NCI-H1694 treated with DMSO at 0.1 percent for 48 hours (cell line): ENCODE measurements at regions not wholly inside any gene's neighbourhood (a gene's known extent, or its start where the extent isn't known, plus 50 kb on each side); places are given as distances from the start of the nearest gene placed in this dataset.

Source experiments
- DNase-seq: peaks from one replicate; lab custom pipeline; 2025; lab: John Stamatoyannopoulos, UW

DNA sequence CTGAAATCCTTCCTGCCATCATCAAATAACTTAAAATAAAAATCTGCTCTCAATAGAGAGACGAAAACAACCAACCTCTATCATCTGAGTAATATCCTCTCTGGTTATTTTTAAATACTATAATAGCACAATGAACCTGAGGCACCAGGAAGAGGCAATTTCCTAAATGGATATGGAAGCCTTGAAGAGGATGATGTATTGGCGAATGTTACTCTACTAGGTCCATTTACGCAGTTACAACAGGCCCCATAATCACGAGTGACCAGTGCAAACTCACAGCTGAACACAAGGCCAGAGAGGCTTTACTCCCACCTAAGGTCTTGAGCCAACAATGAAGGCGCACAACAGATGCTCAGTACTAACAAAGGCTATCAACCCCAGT lies 678.8 kb upstream of the NR3C2 start:
- no peak for DNase-seq

DNA sequence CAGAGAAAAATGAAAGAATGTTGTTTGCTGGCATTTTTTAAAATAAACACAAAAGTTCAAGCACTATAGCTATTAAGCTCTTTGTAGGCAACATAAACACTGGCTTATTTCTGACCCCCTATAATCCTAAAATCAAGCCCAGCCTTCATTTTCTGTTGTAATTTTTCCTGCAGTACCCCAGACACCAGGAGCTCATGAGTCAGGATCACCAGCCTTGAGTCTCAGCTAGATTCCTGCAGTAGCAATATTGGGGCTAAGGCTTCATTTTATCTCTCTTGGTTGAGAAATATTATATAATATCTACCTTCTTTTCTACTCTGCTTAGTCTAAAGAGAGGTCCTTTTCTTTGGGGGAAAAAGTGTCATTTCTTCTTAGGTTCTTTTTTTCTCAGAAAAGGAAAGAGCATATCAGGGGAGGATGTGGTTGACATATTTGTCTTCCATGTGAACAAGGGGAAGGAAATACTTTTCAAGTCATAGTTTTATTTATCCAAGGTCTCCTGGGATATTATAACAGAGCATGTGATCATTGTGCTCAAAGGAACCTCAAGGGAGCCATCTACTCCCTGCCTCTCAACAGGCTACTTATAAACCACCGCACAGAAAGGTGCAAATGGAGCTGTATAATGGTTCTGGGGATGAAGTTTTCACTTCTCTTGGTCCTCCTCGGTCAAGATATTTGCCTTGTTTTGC lies 678.3 kb upstream of the NR3C2 start:
- DNase-seq, result no peak

DNA sequence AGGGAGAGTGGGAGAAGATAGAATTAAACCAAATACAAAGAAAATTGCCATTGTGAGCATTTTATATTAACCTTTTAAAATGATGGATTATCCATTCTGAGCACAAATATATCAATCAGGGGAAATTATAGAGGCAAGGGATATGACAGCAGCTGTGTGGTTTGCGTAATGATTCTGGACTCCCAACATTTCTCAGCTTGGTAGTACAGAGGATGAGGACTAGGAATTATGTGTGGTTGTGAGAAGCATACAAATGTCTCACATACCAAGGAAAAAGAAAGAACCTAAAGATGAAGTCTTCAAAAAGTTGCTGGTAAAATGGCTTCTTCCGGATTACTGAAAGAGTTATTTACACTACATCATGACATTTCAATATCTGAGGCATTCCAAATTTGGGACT lies 674.6 kb upstream of the NR3C2 start:
- no peak for DNase-seq

DNA sequence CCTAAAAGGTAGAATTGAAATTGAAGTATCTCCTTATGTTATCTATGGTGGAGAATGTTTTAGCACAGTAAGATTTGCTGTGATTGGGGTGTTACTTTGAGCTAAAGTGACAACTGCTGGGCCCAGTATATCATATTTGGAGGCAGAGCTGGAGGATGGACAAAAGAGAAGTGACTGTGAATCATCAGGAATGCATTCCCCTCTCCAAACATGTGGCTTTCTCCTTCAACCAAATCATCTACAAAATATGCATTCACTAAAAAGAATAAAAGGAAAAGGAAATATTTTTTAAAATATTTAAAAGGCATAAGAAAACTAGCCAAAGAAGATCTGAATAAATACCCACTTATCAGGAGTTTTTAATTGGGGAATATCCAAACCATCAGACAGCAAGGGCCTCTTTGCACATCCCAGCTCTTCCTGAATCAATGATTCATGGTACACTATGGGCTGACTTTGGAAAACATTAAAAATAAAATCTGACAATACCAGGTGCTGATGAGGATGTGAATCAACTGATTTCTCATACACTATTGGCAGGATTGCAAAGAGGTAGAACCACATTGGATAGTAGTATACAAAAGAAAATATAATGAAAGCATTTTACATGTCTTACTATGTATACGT lies 671.7 kb upstream of the NR3C2 start:
- DNase-seq, result no peak

DNA sequence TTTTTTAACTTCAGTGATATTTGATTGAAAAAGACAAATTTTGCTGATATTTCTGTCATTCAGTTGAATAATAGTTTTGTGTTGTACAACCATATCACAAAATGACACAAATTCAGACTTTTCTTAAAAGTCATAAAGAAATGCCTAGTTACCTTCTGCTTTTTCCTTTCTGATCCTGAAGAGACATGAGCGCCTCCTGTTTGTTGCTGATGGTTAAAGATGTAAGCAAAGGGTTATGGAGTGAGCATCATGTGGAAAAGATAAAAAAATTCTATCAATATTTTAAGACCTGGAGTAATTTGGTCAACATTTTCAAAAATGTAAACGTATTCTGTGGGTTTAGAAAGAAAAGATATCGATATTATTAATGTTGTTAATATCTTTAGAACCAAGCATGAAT lies 669.9 kb upstream of the NR3C2 start:
- peak; percentile 1 for DNase-seq

DNA sequence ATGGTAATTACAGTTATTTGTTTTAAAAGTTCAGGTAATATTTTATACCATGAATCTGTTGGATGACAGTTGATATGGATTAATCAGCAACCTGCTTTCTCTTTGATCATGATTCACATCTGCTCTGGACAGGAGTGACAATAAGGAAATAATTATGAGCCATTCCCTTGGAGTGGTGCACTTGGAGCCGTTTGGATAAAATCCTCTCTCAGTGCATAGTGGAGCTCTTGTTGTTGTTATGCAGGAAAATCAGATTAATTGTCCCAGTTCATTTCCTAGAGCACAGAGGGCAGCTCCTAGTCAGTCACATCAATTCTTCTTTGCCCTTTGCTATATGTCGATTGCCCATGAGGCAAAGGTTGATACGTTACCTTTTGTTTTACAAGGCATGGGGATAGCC lies 668.3 kb upstream of the NR3C2 start:
- no peak for DNase-seq

DNA sequence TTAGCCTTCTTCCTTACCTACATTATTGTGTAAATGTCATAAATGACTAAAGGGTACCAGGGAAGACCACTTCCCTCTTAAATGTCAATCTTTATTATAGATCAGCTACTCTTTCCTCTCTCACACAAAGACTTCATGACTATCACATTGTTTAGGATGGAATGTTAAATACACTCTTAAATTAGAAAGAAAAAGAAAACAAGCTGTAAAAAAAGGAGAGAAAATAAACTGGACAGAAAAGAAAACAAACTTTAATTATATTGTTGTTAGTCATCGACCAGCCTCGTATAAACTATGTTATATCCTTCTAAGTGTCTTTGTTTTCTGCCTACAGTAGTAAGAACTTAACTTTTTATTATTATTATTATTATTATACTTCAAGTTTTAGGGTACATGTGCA lies 666.4 kb upstream of the NR3C2 start:
- no peak for DNase-seq

DNA sequence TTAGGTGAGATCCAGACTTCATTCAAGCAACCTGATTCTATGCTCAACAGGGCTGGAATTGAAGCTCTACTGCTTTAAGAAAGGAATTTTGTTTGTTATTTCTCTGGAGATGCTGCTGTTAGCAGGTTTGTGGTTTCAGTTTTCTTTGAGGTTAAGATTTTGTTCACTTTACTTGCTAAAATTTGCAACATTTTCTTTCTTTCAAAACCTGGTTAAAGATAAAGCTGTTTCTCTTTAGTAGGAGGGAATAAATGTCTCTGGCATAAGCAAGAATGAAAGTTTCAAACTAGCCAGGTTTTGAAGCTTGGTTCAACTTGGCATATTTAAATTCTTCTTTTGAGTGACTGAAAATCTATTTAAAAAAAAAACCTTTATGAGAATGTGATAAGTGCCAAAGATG lies 660.6 kb upstream of the NR3C2 start:
- no peak for DNase-seq

DNA sequence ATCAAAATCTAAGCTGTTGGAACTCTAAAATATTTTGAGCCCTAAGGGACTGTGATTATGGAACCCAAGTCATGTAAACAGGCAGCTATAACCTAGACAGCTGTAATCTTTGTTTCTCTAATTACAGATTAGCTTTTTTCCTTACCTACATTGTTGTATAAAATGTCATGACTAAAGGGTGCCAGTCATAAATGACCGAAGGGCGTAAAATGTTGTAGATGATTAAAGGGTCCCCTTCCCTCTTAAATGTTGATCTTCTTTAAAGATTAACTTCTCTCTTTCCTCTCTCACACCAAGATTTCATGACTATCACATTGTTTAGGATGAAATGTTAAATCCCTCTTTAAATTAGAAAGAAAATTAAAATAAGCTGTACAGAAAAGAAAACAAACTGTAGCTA lies 659.4 kb upstream of the NR3C2 start:
- DNase-seq, result no peak

DNA sequence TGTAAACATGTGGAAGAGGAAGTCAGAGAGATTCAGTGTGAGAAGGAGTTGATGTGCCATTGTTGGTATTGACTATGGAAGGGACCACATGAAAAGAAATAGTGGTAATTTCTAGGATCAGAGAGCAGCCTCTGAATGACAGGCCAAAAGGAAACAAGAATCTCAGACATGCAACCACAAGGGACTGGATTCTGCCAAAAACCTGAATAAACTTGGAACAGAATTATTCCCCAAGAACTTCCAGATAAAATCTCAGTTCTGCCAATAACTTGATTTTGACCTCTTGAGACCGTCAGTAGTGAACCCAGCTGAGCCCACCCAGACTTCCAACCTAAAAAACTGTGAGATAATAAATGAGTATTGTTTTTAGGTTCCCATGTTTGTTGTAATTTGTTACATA lies 653.6 kb upstream of the NR3C2 start:
- no peak for DNase-seq

DNA sequence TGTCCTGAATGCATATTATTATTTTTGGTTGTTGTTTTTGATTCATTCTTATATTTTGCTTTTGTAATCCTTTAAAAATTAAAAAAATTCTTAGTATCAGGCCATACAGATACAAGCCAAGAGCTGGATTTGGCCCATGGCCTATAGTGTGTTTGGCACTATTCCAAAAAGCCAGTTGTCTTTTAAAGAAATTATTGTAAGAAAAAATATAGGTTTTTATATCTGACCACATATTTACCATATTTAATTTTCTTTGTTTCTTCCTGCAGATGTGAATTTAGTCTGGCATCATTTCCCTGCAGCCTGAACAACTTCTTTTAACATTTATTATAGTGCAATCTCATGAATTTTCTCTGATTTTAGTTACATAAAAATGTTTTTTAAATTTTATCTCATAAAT lies 652.8 kb upstream of the NR3C2 start:
- DNase-seq, result no peak

DNA sequence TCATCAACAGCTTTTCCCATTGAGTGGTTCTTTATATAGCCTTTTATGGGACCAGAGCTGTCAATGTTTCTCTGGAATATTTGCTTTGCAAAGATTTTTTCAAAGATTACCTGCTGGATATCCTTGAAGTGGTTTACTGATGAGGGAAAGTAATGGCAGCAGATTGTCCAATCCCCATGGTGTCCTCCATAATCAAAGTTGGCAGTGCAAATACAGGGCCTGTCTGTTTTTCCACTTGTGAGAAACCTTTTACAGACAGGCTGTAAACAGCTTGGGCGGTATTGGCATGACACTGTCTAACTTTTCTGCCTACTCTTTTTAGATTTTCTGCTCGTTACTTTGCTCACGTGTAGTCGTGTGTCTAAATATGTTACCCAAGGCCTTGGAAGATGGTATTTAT lies 641.9 kb upstream of the NR3C2 start:
- DNase-seq, result no peak

DNA sequence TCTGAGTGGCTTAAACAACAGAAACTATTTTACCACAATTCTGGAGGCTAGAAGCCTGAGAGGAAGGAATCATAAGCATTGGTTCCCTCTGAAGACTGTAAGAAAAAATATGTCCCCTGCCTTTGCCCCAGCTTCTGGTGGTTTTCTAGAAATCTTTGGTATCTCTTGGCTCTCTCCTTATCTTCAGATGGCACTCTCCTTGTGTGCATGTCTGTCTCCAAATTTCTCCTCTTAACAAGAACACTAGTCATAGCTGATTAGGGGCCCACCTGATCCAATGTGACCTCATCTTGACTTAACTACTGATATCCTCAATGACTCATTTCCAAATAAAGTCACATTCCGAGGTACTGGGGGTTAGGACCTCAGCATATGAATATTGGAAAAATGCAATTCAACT lies 635.0 kb upstream of the NR3C2 start:
- DNase-seq, result no peak

DNA sequence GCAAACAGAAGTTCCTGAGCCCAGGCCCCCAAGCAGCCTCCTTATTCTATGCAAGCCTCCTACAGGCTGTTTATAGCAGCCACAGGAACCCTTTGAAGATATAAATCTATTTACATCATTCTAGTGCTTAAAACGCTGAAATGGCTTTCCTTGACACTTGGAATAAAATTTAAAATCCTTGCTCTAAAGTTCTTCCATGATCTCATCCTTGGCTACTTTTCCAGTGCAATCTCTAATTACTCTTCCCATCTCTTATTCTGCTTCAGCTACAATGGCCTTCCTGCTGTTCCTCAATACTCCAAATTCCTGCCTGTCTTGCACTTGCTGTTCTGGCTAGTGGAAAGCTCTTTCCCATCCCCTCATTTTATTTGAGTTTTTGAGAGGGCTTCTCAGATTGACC lies 634.2 kb upstream of the NR3C2 start:
- DNase-seq, result no peak

DNA sequence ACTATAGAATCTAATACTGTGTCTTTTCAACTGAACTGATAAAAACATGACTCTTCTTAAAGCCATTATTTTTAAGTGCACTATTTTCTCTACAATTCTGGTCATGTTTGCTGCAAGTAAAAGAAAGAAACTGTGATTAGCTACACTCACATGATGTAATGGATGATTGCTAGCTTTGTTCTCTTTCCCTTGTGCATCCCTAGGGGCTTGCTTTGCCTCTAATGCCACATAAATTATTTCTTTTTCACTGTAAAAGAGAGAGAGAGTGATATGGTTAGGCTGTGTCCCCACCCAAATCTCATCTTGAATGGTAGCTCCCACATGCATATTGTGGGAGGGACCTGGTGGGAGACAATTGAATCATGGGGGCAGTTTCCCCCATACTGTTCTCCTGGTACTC lies 630.2 kb upstream of the NR3C2 start:
- DNase-seq, result no peak

DNA sequence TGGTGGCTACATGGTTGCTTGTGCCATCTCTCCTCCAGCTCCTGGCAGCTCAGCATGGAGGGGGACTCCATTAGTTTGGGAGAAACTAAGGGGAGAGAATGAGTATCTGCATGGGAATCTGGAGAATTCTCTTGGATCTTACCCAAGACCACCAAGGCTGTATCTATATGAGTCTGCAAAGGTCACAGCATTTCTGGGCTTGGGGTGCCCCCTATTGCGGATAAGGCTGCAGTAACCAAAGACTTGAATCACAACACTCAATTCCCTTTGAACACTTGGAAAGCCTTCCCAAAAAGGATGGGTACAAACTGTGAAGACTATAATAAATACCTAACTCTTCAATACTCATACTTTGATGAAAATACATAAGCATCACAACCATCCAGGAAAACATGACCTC lies 623.5 kb upstream of the NR3C2 start:
- DNase-seq, result no peak

DNA sequence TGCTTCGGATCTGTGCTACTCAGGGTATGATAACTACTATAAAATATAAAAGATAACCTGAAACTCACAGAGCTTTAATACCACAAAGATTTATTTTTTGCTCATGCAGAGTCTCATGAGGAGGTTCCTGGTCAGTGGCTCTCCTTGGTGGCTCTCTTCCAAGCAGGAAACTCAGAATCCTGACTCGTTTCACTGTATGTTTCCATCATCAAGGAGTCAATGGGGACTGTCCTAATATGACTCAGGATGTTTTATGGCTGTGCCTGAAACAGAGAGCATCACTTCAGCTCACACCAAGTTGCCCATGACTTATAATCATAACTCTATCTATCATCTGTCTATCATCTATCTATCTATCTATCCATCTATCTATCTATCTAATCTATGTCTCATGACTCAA lies 620.8 kb upstream of the NR3C2 start:
- no peak for DNase-seq

DNA sequence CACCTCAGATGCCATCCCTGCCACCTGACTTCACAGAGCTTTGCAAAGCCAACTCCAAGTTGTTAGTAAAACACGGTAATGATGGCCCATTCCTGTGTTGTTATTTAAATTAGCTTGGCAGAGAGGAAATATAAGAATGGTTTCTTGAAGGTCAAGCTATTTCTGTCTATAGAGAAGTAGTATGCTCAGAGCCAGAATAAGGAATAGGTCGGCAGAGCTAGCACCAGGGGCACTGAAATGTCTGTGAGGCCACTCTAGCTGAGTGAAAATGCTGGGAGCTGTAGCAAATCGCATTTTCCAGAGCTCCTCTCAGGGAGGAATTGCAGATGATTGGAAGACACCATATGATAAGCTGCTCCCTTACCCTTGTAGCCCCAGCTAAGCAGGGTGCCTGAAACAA lies 615.4 kb upstream of the NR3C2 start:
- no peak for DNase-seq

DNA sequence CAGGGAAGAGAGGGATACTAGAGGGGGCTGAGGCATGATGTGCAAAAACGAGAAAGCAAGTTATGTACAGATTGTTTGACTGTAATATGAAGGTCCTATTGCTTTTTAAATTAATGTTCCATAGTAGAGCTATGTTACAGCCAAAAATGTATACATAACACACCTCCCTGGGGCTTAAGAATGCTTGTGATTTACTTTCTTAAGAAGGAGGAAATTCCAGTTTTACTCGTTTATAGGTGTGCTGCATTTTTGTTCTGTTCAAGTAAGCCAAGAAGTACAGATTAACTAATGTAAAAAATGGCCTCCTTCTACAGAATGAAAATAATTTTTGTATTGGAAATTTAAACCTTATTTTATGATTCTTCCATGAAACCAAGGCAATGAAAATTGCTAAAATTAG lies 614.4 kb upstream of the NR3C2 start:
- no peak for DNase-seq

DNA sequence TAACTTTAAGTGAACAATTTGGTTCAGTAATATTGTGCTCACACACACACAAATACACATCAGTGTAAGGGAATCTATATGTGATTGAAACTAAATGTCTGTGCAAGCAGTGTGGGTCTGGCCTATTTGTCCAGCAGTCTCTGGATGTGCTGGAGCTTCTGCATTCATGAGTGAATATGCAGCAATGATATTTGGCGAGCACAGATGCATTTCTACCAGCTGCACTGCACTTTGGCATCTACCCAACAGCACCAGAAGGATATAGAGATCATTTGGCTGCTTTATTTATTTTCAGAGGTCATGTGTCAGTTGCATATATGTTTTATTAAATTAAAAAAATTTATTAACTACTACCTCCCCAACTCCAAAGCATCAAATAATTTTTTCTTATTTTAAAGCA lies 613.4 kb upstream of the NR3C2 start:
- peak; percentile 77 for DNase-seq

DNA sequence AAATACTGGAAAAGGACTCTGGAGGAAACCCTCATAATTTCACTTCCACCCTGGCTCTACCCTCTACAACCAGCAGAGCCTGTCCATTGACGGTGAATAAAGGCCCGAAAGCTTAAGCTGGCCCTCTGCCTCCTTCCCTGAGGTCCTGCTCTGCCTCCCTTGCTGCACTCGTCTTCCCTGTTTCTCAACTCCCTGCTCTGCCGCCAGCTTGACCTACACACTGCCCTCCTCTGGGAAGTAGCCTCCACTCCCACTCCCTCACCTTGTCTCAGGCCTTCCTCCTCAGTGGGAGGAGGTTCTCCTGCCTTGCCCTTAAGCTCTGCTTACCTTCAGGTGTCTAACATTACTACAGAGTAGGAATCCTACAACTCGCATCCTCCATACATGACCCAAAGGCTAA lies 608.6 kb upstream of the NR3C2 start:
- DNase-seq, result no peak

DNA sequence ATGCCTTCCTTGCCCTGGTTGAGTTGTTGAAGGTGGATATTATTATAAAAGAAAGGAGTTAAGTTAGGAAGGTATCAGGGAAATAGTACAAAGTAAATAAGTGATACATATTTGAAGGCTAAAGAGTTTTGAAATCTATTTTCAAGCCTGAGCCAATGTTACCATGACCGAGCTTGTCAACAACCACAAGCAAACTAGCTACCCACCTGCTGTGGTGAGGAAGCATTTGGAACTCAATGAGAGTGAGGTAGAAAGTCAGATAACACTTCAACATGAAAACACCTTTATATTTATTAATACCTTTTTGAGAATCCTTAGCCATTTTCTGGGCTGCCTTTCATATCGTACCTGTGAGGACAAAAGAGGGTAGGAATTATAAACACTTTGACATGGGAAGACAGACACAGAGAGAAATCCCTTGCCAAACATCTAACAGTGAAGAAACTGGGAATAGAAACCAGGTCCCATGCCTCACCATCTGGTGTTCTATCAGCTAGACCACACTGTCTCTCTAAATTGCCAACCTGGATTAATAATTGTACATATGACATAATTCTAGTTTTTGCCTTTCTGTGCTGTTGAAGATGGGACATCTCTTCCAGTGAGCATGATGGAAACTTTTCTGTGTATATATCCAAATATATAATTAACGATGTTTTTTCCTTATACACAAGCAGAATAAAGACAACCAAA lies 606.4 kb upstream of the NR3C2 start:
- DNase-seq, result peak; percentile 36

DNA sequence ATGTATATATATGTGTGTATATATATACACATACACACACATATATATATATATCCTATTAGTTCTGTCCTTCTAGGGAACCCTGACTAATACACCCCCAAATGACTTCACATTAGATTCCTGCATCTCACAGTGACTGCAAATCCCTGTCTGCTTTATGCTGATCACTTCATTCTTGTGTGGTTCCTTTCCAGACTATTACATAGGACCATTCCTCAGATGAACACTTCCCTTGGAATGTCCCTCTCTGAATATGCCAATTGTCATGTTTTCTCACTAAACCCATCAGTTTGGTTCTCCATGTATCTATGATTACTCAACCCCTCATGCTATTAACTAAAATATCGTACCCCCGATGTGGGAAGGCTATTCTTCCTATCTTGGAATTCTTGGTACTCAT lies 605.2 kb upstream of the NR3C2 start:
- DNase-seq, result no peak

DNA sequence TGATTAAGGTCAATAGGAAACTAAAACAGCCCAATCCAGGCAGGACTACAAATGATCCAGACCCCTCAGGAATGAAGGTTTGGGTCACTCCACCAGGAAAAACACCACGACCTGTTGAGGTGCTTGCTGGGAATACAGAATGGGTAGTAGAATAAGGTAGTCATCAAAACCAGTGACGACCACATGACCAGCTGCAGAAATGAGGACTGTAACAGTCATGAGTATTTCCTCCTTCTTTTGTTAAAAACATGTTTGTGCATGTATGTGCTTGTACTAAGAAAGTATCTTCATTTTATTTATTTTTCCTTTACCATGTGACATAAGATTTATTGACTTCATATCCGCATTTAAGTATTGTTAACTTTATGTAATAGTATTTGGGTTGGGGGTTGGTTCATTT lies 603.5 kb upstream of the NR3C2 start:
- DNase-seq, result no peak
